OCI-LY1 (cell line): ENCODE measurements at regions not wholly inside any gene's neighbourhood (a gene's known extent, or its start where the extent isn't known, plus 50 kb on each side); places are given as distances from the start of the nearest gene placed in this dataset.

Experiments used
- H2AFZ ChIP-seq: fragments of 200-600 bp; sonication (generic), shearing (Covaris generic); 2 replicates; pipeline ENCODE4 v1.6.0; 2014; ENCODE audit warnings: antibody characterized with exemption, mild to moderate bottlenecking, low read length
- H3F3A ChIP-seq: fragments of 200-600 bp; sonication (generic), shearing (Covaris generic); 2 replicates; pipeline ENCODE4 v1.6.0; 2014; ENCODE audit warnings: mild to moderate bottlenecking, antibody characterized with exemption, low read length, moderate library complexity; ENCODE audit not compliant: insufficient read depth
- H3K27ac ChIP-seq: fragments of 200-600 bp; sonication (generic); 2 replicates; pipeline ENCODE4 v1.5.1; 2014; ENCODE audit warnings: low read length, mixed run types, mild to moderate bottlenecking, low read depth; ENCODE audit not compliant: poor library complexity, severe bottlenecking
- H3K27me3 ChIP-seq: fragments of 200-600 bp; sonication (generic); 2 replicates; pipeline ENCODE4 v1.6.0; 2014; ENCODE audit warnings: antibody characterized with exemption, mild to moderate bottlenecking, low read length, moderate library complexity; ENCODE audit not compliant: insufficient read depth
- H3K36me3 ChIP-seq: fragments of 200-600 bp; sonication (generic); 2 replicates; pipeline ENCODE4 v1.6.1; 2014; ENCODE audit warnings: mild to moderate bottlenecking, antibody characterized with exemption, low read length, moderate library complexity, mixed read lengths; ENCODE audit not compliant: insufficient read depth
- H3K4me1 ChIP-seq: fragments of 200-600 bp; sonication (generic); 2 replicates; pipeline ENCODE4 v1.5.1; 2014; ENCODE audit warnings: mild to moderate bottlenecking, low read length, moderate library complexity; ENCODE audit not compliant: insufficient read depth, severe bottlenecking
- H3K4me2 ChIP-seq: fragments of 200-600 bp; sonication (generic), shearing (Covaris generic); 2 replicates; pipeline ENCODE4 v1.6.1; 2014; ENCODE audit warnings: low read length
- H3K4me3 ChIP-seq: fragments of 200-600 bp; sonication (generic); 2 replicates; pipeline ENCODE4 v1.5.1; 2014; ENCODE audit warnings: low read length, low read depth, mild to moderate bottlenecking, mixed read lengths; ENCODE audit not compliant: poor library complexity, severe bottlenecking
- H3K79me2 ChIP-seq: fragments of 200-600 bp; shearing (Covaris generic); 2 replicates; pipeline ENCODE4 v1.6.1; 2016; ENCODE audit warnings: mixed run types, low read length, mixed read lengths; ENCODE audit not compliant: insufficient read depth
- H3K9ac ChIP-seq: fragments of 200-600 bp; sonication (generic), shearing (Covaris generic); 2 replicates; pipeline ENCODE4 v1.6.1; 2014; ENCODE audit warnings: mild to moderate bottlenecking, low read length, mixed read lengths
- H3K9me2 ChIP-seq: fragments of 200-600 bp; sonication (generic), shearing (Covaris generic); 2 replicates; pipeline ENCODE4 v1.6.1; 2014; ENCODE audit warnings: low read depth, mild to moderate bottlenecking, low read length, mixed read lengths
- H3K9me3 ChIP-seq: fragments of 200-600 bp; shearing (Covaris generic); 2 replicates; pipeline ENCODE4 v1.6.1; 2014; ENCODE audit warnings: low read length, mixed read lengths
- H4K20me1 ChIP-seq: fragments of 200-600 bp; sonication (generic), shearing (Covaris generic); 2 replicates; pipeline ENCODE4 v1.6.0; 2016; ENCODE audit warnings: mild to moderate bottlenecking, low read length; ENCODE audit not compliant: insufficient read depth
- CTCF ChIP-seq: fragments of 200-600 bp; sonication (generic), shearing (Covaris generic); IDR thresholded peaks from 2 replicates; pipeline ENCODE4 v1.5.1; 2017; ENCODE audit warnings: mild to moderate bottlenecking, antibody characterized with exemption, low read length, moderate library complexity, mixed read lengths
- EZH2 ChIP-seq: fragments of 200-600 bp; sonication (generic), shearing (Covaris generic); IDR thresholded peaks from 2 replicates; pipeline ENCODE4 v1.8.0; 2017; ENCODE audit warnings: borderline replicate concordance, mixed run types, mild to moderate bottlenecking, antibody characterized with exemption, low read length, moderate library complexity, mixed read lengths

GRCh38 chr17:13740686-13741085 is 139.0 kb upstream of the HS3ST3A1 start:
- no peak for TF ChIP-seq EZH2
- TF ChIP-seq CTCF, result no peak
- H3K9ac ChIP-seq, result no peak overlapping the region

GRCh38 chr17:13741744-13742143 is 140.0 kb upstream of the HS3ST3A1 start:
- Histone ChIP-seq H3F3A (no peaks in the 10 kb centered on the region), H3K9ac (no peak overlapping the region), H3K79me2 (no peaks in the 10 kb centered on the region), H3K4me3 (no peak overlapping the region), H3K9me2 (no peaks in the 10 kb centered on the region), H2AFZ (no peak overlapping the region), H4K20me1 (no peaks in the 10 kb centered on the region), H3K4me1 (no peaks in the 10 kb centered on the region), H3K27ac (no peak overlapping the region), H3K36me3 (no peaks in the 10 kb centered on the region), H3K27me3 (no peaks in the 10 kb centered on the region), H3K4me2 (no peak overlapping the region), H3K9me3 (no peaks in the 10 kb centered on the region)
- TF ChIP-seq EZH2 (no peak), CTCF (no peak)

More at GRCh38 chr17:13740686-13741085, 139.0 kb upstream of the HS3ST3A1 start:
- Histone ChIP-seq H3F3A (no peaks in the 10 kb centered on the region), H3K36me3 (no peaks in the 10 kb centered on the region), H3K4me1 (no peaks in the 10 kb centered on the region), H3K4me2 (no peak overlapping the region), H3K79me2 (no peaks in the 10 kb centered on the region), H3K9me2 (no peaks in the 10 kb centered on the region), H4K20me1 (no peaks in the 10 kb centered on the region), H2AFZ (no peak overlapping the region), H3K9me3 (no peaks in the 10 kb centered on the region), H3K27ac (no peak overlapping the region), H3K4me3 (no peak overlapping the region), H3K27me3 (no peaks in the 10 kb centered on the region)

- no peak overlapping the region for H3K4me3 ChIP-seq
- TF ChIP-seq EZH2, result no peak
- TF ChIP-seq CTCF, result no peak
- H3K36me3 ChIP-seq, result no peaks in the 10 kb centered on the region
- no peak overlapping the region for H3K9ac ChIP-seq
- no peak overlapping the region for H2AFZ ChIP-seq
- no peaks in the 10 kb centered on the region for H3K27me3 ChIP-seq
- no peak overlapping the region for H3K27ac ChIP-seq
- no peaks in the 10 kb centered on the region for H3K9me3 ChIP-seq
- H3K9me2 ChIP-seq, result no peaks in the 10 kb centered on the region
- H3K4me1 ChIP-seq, result no peaks in the 10 kb centered on the region
- H3K4me2 ChIP-seq, result no peak overlapping the region
- H3K79me2 ChIP-seq, result no peaks in the 10 kb centered on the region
- no peaks in the 10 kb centered on the region for H3F3A ChIP-seq
- H4K20me1 ChIP-seq, result no peaks in the 10 kb centered on the region
These were observed 142.2 kb upstream of the HS3ST3A1 start for GRCh38 chr17:13743906-13744305.
